ENCODE measurements at regions not wholly inside any gene's neighbourhood (a gene's known extent, or its start where the extent isn't known, plus 50 kb on each side); places are given as distances from the start of the nearest gene placed in this dataset.
A peak's percentile ranks its signal among the peaks of the same experiment; 100 is the strongest.

DNA sequence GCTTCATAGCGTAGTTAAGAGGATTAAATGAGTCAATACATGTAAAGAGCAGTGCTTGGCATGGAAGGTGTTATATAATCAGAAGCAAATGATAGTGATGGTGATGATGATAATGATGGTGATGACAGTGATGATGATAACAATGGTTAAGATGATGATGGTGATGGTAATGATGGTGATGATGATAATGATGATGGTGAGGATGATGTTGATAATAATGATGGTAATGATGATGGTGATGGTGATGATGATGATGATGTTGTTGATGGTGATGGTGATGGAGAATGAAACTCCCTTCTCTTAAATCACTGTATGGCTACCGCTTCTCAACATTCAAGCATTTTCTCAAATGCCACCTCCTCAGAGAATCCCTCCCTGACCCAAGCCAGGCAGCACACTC is 190.5 kb downstream of the TMEM132E start:
- 8% methylated on average over 2 of the region's 2 CpGs for WGBS (ENCODE audit: low lambda C conversion rate)
- Histone ChIP-seq H3K4me2 (ENCODE audit: low read depth, low read length) (no peak overlapping the region), H4K20me1 (ENCODE audit: insufficient read depth, low read length) (no peaks in the 10 kb centered on the region), H3K27ac (ENCODE audit: extremely low read length, insufficient read depth, low read length) (no peak overlapping the region), H3K9me3 (ENCODE audit: low read length) (no peaks in the 10 kb centered on the region), H2AFZ (ENCODE audit: low read length) (no peak overlapping the region), H3K4me1 (ENCODE audit: insufficient read depth, low read length) (no peaks in the 10 kb centered on the region), H3K79me2 (ENCODE audit: insufficient read depth, low read length) (no peaks in the 10 kb centered on the region), H3K4me3 (replicated peaks in 1 of 3; ENCODE audit: insufficient read depth in 1 of 3, low read depth in 2 of 3, low read length in 3 of 3) (no peak overlapping the region), H3K27me3 (ENCODE audit: control insufficient read depth in 1 of 2, insufficient read depth in 2 of 2, low read length in 2 of 2) (peaks cover 4 to 15% of the 10 kb centered on the region in 2 experiments; a peak in 2 of 5 replicates), H3K36me3 (replicated peaks in 1 of 2; ENCODE audit: control insufficient read depth in 1 of 2, insufficient read depth in 2 of 2, low read length in 2 of 2) (no peaks in the 10 kb centered on the region), H3K9ac (ENCODE audit: insufficient read depth, low read depth, low read length) (no peak overlapping the region)
- ChIA-PET POLR2A (no interaction called here), CTCF (ENCODE audit: low intra/inter-chr PET ratio, low total read pairs) (no interaction called here)
- intact Hi-C loops (cut with micrococcal nuclease; ENCODE audit: unreplicated experiment) = no loop called here
- FAIRE-seq (no peak), ATAC-seq (no peak), DNase-seq (ENCODE audit: low spot score) (no peak)
- TF ChIP-seq CREB1 (IDR thresholded peaks at IDR 0.05) (peak; percentile 94), CREB1 (CRISPR knock-in tag; IDR thresholded peaks at IDR 0.05) (no peak), TOE1 (CRISPR knock-in tag; IDR thresholded peaks at IDR 0.05) (no peak), ZNF567 (CRISPR knock-in tag; IDR thresholded peaks at IDR 0.05; ENCODE audit: borderline replicate concordance) (no peak), ZBTB1 (CRISPR knock-in tag; IDR thresholded peaks at IDR 0.05; ENCODE audit: borderline replicate concordance) (no peak), GMEB2 (CRISPR knock-in tag; IDR thresholded peaks at IDR 0.05; ENCODE audit: low read depth) (no peak), ARHGAP35 (CRISPR knock-in tag; IDR thresholded peaks at IDR 0.05; ENCODE audit: borderline replicate concordance) (no peak)
- in situ Hi-C loops (cut with HindIII; ENCODE audit: extremely low pct_ligation_motif_present, low pct_unique_long_range_greater_than_20kb) = no loop called here
- no TSS peak for BruUV-seq (replicated peaks)

GRCh38 chr17:34769049-34769448 is 189.7 kb downstream of the TMEM132E start:
- Histone ChIP-seq H3K9ac (ENCODE audit: insufficient read depth, low read depth, low read length) (no peak overlapping the region), H3K4me1 (ENCODE audit: insufficient read depth, low read length) (no peaks in the 10 kb centered on the region), H3K4me3 (replicated peaks in 1 of 3; ENCODE audit: insufficient read depth in 1 of 3, low read depth in 2 of 3, low read length in 3 of 3) (no peak overlapping the region), H3K27me3 (ENCODE audit: control insufficient read depth in 1 of 2, insufficient read depth in 2 of 2, low read length in 2 of 2) (peaks cover 4 to 13% of the 10 kb centered on the region in 2 experiments; a peak in 2 of 5 replicates), H3K4me2 (ENCODE audit: low read depth, low read length) (no peak overlapping the region), H2AFZ (ENCODE audit: low read length) (no peak overlapping the region), H3K79me2 (ENCODE audit: insufficient read depth, low read length) (no peaks in the 10 kb centered on the region), H3K36me3 (replicated peaks in 1 of 2; ENCODE audit: control insufficient read depth in 1 of 2, insufficient read depth in 2 of 2, low read length in 2 of 2) (no peaks in the 10 kb centered on the region), H3K27ac (ENCODE audit: extremely low read length, insufficient read depth, low read length) (no peak overlapping the region), H3K9me3 (ENCODE audit: low read length) (no peaks in the 10 kb centered on the region), H4K20me1 (ENCODE audit: insufficient read depth, low read length) (no peaks in the 10 kb centered on the region)
- POLR2A ChIA-PET = no interaction called here
- intact Hi-C loops (cut with micrococcal nuclease; ENCODE audit: unreplicated experiment) = no loop called here
- no TSS peak for BruUV-seq (replicated peaks)
- CTCF ChIA-PET (ENCODE audit: low intra/inter-chr PET ratio, low total read pairs) = no interaction called here
- WGBS (ENCODE audit: low lambda C conversion rate) = 13% methylated on average over 1 of the region's 2 CpGs
- in situ Hi-C loops (cut with HindIII; ENCODE audit: extremely low pct_ligation_motif_present, low pct_unique_long_range_greater_than_20kb) = no loop called here
- FAIRE-seq (no peak), ATAC-seq (no peak), DNase-seq (ENCODE audit: low spot score) (no peak)
- TF ChIP-seq ZZZ3 (CRISPR knock-in tag; IDR thresholded peaks at IDR 0.05; ENCODE audit: borderline replicate concordance) (no peak), SP1 (IDR thresholded peaks at IDR 0.05) (no peak), SP1 (CRISPR knock-in tag; IDR thresholded peaks at IDR 0.05) (no peak), ZEB1 (IDR thresholded peaks at IDR 0.05; ENCODE audit: insufficient replicate concordance, low read depth) (no peak), ZNF75D (CRISPR knock-in tag; IDR thresholded peaks at IDR 0.05; ENCODE audit: borderline replicate concordance) (no peak), MYPOP (CRISPR knock-in tag; IDR thresholded peaks at IDR 0.05) (no peak), ZNF510 (CRISPR knock-in tag; IDR thresholded peaks at IDR 0.05; ENCODE audit: low read depth) (no peak), ZNF564 (CRISPR knock-in tag; IDR thresholded peaks at IDR 0.05) (no peak), MLLT10 (CRISPR knock-in tag; IDR thresholded peaks at IDR 0.05) (no peak), HIVEP1 (CRISPR knock-in tag; IDR thresholded peaks at IDR 0.05) (no peak), HNRNPH1 (optimal IDR thresholded peaks at IDR 0.05; ENCODE audit: low read depth, low read length) (no peak)
